ENCODE measurements at regions not wholly inside any gene's neighbourhood (a gene's known extent, or its start where the extent isn't known, plus 50 kb on each side); places are given as distances from the start of the nearest gene placed in this dataset.

DNA sequence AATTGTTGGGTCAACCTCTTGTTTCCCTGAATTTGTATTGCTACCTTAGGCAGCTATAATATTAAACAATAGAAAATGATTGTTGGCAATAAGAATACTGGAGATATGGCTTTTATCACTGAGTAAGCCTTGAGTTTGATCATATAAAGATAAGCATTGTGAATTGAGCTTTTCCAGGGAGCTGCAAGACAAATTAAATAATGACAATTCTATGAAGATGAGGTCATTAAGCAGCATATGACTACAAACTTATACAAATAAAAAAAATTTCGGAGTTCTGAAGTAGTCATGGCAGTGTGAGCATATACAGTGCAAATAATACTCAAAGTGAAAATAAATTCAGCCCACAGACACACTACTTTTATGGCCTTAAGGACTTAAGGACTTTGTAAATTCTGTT is 161.1 kb upstream of the ANO5 start:
- TF ChIP-seq, protein P1, sequence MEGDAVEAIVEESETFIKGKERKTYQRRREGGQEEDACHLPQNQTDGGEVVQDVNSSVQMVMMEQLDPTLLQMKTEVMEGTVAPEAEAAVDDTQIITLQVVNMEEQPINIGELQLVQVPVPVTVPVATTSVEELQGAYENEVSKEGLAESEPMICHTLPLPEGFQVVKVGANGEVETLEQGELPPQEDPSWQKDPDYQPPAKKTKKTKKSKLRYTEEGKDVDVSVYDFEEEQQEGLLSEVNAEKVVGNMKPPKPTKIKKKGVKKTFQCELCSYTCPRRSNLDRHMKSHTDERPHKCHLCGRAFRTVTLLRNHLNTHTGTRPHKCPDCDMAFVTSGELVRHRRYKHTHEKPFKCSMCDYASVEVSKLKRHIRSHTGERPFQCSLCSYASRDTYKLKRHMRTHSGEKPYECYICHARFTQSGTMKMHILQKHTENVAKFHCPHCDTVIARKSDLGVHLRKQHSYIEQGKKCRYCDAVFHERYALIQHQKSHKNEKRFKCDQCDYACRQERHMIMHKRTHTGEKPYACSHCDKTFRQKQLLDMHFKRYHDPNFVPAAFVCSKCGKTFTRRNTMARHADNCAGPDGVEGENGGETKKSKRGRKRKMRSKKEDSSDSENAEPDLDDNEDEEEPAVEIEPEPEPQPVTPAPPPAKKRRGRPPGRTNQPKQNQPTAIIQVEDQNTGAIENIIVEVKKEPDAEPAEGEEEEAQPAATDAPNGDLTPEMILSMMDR (IDR thresholded peaks at IDR 0.05; ENCODE audit: insufficient read depth, low read length, severe bottlenecking) = no peak
- H3K27me3 ChIP-seq (ENCODE audit: control insufficient read depth, insufficient read depth, low read length) = no peaks in the 10 kb centered on the region
- FAIRE-seq = no peak

DNA sequence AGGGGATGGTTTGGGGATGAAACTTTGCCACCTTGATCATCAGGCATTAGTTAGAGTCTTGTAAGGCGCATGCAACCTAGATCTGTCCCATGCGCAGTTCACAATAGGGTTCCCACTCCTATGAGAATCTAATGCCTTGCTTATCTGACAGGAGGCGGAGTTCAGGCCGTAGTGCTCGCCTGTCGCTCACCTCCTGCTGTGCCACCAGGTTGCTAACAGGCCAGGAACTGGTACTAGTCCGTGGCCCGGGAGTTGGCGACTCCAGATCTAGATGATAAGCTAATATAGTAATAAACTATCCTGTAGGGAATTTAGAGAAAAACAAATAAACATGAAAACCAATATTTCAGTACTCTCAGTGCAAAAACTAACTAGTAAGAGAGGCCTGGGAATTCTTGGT is 155.4 kb upstream of the ANO5 start:
- no peak for FAIRE-seq
- DNase-seq (ENCODE audit: low read depth) = no peak
- TF ChIP-seq, protein P1 (IDR thresholded peaks at IDR 0.05; ENCODE audit: insufficient read depth, low read length, severe bottlenecking) = no peak
- Histone ChIP-seq H3K4me3 (ENCODE audit: low read depth, low read length) (no peak overlapping the region), H3K36me3 (ENCODE audit: control insufficient read depth, insufficient read depth, low read length) (no peaks in the 10 kb centered on the region), H3K27me3 (ENCODE audit: control insufficient read depth, insufficient read depth, low read length) (no peaks in the 10 kb centered on the region)

More for the DNA sequence above, 161.1 kb upstream of the ANO5 start:
- no peak for DNase-seq (ENCODE audit: low read depth)
- no peaks in the 10 kb centered on the region for H3K36me3 ChIP-seq (ENCODE audit: control insufficient read depth, insufficient read depth, low read length)
- H3K4me3 ChIP-seq (ENCODE audit: low read depth, low read length) = no peak overlapping the region

DNA sequence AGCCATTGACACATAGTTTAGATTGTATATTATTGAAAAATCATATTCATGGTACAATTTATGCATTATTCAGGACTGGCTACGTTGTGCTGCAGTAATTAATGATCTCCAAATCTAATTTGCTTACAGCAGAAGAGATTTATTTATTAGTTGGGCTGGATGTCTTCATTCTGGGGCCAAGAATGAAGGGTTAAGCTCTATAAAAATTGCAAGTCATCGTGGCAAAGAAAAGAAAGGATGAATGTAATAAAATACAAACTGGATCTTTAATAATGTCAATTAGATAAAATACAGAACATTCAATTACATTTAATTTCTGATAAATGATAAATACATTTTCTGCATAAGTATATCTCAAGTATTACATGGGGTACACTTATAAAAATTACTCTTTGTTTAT is 151.8 kb upstream of the ANO5 start:
- TF ChIP-seq, protein P1 (IDR thresholded peaks at IDR 0.05; ENCODE audit: insufficient read depth, low read length, severe bottlenecking) = no peak
- DNase-seq (ENCODE audit: low read depth) (no peak), FAIRE-seq (no peak)

DNA sequence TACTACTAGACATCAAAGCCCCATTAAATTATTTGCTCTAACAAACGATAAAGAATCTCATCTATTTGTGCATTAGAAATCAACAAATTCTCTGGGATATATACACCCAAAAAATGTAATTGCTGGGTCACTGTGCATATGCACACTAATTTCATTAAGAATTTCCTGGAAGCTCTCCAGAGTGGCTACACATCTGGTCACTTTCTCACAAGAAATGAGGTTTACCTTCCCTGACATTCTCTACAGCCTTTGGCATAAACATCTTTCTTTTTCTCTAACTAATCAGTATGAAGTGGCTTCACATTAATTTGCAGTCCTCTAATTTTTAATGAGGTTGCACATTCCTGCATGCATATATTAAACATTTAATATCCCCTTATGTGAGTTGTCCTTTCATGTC is 150.8 kb upstream of the ANO5 start:
- FAIRE-seq = no peak
- no peak for DNase-seq (ENCODE audit: low read depth)
- TF ChIP-seq, protein P1 (IDR thresholded peaks at IDR 0.05; ENCODE audit: insufficient read depth, low read length, severe bottlenecking) = no peak
- Histone ChIP-seq H3K27me3 (ENCODE audit: control insufficient read depth, insufficient read depth, low read length) (no peaks in the 10 kb centered on the region), H3K4me3 (ENCODE audit: low read depth, low read length) (no peak overlapping the region), H3K36me3 (ENCODE audit: control insufficient read depth, insufficient read depth, low read length) (no peaks in the 10 kb centered on the region)

More for the DNA sequence above, 151.8 kb upstream of the ANO5 start:
- Histone ChIP-seq H3K36me3 (ENCODE audit: control insufficient read depth, insufficient read depth, low read length) (no peaks in the 10 kb centered on the region), H3K27me3 (ENCODE audit: control insufficient read depth, insufficient read depth, low read length) (no peaks in the 10 kb centered on the region), H3K4me3 (ENCODE audit: low read depth, low read length) (no peak overlapping the region)

DNA sequence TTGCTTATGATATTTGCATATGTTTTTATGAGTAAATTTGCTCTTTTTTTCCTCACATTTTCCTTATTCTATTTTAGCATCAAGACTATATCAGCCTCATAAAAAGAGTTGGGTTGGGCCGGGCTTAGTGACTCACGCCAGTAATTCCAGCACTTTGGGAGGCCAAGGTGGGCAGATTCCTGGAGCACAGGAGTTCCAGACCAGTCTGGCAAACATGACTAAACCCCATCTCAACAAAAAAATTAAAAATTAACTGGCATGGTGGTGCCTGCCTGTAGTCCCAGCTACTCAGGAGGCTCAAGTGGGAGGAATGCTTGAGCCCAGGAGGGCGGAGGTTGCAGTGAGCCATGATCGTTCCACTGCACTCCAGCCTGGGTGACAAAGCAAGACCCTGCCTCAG is 148.8 kb upstream of the ANO5 start:
- H3K4me3 ChIP-seq (ENCODE audit: low read depth, low read length) = no peak overlapping the region
- no peak for FAIRE-seq
- no peak for DNase-seq (ENCODE audit: low read depth)
- TF ChIP-seq, protein P1 (IDR thresholded peaks at IDR 0.05; ENCODE audit: insufficient read depth, low read length, severe bottlenecking) = no peak
- H3K27me3 ChIP-seq (ENCODE audit: control insufficient read depth, insufficient read depth, low read length) = no peaks in the 10 kb centered on the region
- no peaks in the 10 kb centered on the region for H3K36me3 ChIP-seq (ENCODE audit: control insufficient read depth, insufficient read depth, low read length)

DNA sequence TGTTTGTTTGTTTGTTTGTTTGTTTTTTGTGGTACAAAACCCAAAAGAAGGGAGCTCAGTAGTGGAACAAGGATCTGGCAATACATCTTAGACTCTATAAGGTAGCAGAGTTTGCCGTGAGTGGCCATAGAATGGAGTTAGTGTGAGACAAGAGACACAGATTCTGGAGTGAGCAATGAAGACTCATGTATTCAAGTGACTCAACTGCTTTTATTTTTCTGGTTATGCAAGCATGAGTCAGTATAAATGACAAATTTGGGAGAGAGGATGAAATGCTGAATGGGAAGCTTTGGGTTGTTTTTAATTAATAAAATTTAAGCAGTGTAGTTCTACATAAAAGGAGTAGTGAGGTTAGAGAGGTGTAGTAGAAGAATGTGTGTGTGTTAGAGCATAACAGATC is 143.6 kb upstream of the ANO5 start:
- no peak overlapping the region for H3K4me3 ChIP-seq (ENCODE audit: low read depth, low read length)
- DNase-seq (ENCODE audit: low read depth) = peak; percentile 30

More for the DNA sequence above, 143.6 kb upstream of the ANO5 start:
- no peaks in the 10 kb centered on the region for H3K36me3 ChIP-seq (ENCODE audit: control insufficient read depth, insufficient read depth, low read length)
- FAIRE-seq = no peak
- TF ChIP-seq, protein P1 (IDR thresholded peaks at IDR 0.05; ENCODE audit: insufficient read depth, low read length, severe bottlenecking) = no peak
- H3K27me3 ChIP-seq (ENCODE audit: control insufficient read depth, insufficient read depth, low read length) = no peaks in the 10 kb centered on the region
